GM12878 (cell line): ENCODE measurements at regions not wholly inside any gene's neighbourhood (a gene's known extent, or its start where the extent isn't known, plus 50 kb on each side); places are given as distances from the start of the nearest gene placed in this dataset.

Experiments
- NRF1 ChIP-seq: conservative IDR thresholded peaks from 2 replicates; pipeline ENCODE4 v1.6.1; 2011; ENCODE audit warnings: mild to moderate bottlenecking, low read depth, low read length, improper control_type of control experiment
- ZNF24 ChIP-seq: fragments of 450-650 bp; IDR thresholded peaks from 2 replicates; pipeline ENCODE4 v1.6.1; 2017; ENCODE audit warnings: antibody characterized with exemption, mild to moderate bottlenecking

- no peak for TF ChIP-seq NRF1
- no peak for TF ChIP-seq ZNF24
Observed at GRCh38 chr2:5945742-5946141, 253.6 kb downstream of the SOX11 start.
